Transverse colon (tissue), 4 donors: ENCODE measurements at regions not wholly inside any gene's neighbourhood (a gene's known extent, or its start where the extent isn't known, plus 50 kb on each side); places are given as distances from the start of the nearest gene placed in this dataset.

Experiments
- DNase-seq: peaks from one replicate; pipeline ENCODE4 v3.0.0-alpha.2; 2019
- H3K27ac ChIP-seq, 4 donors: fragments of 200-600 bp; sonication (generic); 2 replicates each; pipeline ENCODE4 v1.5.1; 2016 to 2018; ENCODE audit warnings: inconsistent platforms in 4 of 4
- H3K27me3 ChIP-seq: fragments of 200-600 bp; sonication (generic); 2 replicates; pipeline ENCODE4 v1.5.1; 2017; ENCODE audit warnings: inconsistent platforms
- H3K36me3 ChIP-seq, 4 donors: fragments of 200-600 bp; sonication (generic); 2 replicates each; pipeline ENCODE4 v1.5.1; 2017 to 2019; ENCODE audit warnings: inconsistent platforms in 4 of 4
- H3K4me1 ChIP-seq, 4 donors: fragments of 200-600 bp; sonication (generic); 2 replicates each; pipeline ENCODE4 v1.5.1; 2017 to 2020; ENCODE audit warnings: inconsistent platforms in 4 of 4
- H3K4me3 ChIP-seq, 4 donors: fragments of 200-600 bp; sonication (generic); 1 replicate in 1 of 4; 2 replicates in 3 of 4; pipeline versions ENCODE4 v1.5.1 to v1.6.1; 2017 to 2019; ENCODE audit warnings: inconsistent platforms in 4 of 4
- H3K9me3 ChIP-seq, 2 donors: fragments of 200-600 bp; sonication (generic); 2 replicates each; pipeline ENCODE4 v1.5.1; 2017 to 2019; ENCODE audit warnings: inconsistent platforms in 2 of 2
- EP300 ChIP-seq: sonication (generic); formaldehyde crosslinking; IDR thresholded peaks from one replicate; pipeline ENCODE4 v1.6.1; 2017; ENCODE audit warnings: antibody characterized with exemption, low read depth
- POLR2A ChIP-seq: fragments of 450-650 bp; IDR thresholded peaks from one replicate; pipeline ENCODE4 v1.6.1; 2016; ENCODE audit warnings: antibody characterized with exemption, mild to moderate bottlenecking, moderate library complexity
- POLR2AphosphoS5 ChIP-seq, 3 donors: sonication (generic); formaldehyde crosslinking; IDR thresholded peaks; one replicate each; pipeline ENCODE4 v1.6.1; 2016; ENCODE audit warnings: antibody characterized with exemption in 3 of 3
- WGBS, 2 donors: methylation state at CpG; one replicate each; pipeline ENCODE4 v1.1.5; 2018; ENCODE audit warnings: low coverage in 1 of 2; 5-methylcytosine and 5-hydroxymethylcytosine counted together
- in situ Hi-C, 4 donors: fragments of 200-750 bp; cut with MboI; loops; one replicate each; pipeline versions ENCODE4 v1.15.0 to v1.15.1; 2017; ENCODE audit warnings: low sequenced_read_pairs in 3 of 4, low pct_ligation_motif_present in 1 of 4, low pct_unique_long_range_greater_than_20kb in 1 of 4
- intact Hi-C: fragments of 100-400 bp; cut with DNase I; formaldehyde crosslinking; loops from one replicate; pipeline ENCODE4 v1.15.1; 2023; ENCODE audit warnings: low total_unique reads
- TF ChIP-seq, protein P1 (sequence below), 5 experiments: fragments of 200-600 bp in 3 of 5; fragments of 450-650 bp in 2 of 5; sonication (generic) in 3 of 5; IDR thresholded peaks; 1 replicate in 2 of 5; 2 replicates in 3 of 5; pipeline ENCODE4 v1.5.1; 2016 to 2017; ENCODE audit warnings: antibody characterized with exemption in 5 of 5, inconsistent platforms in 3 of 5, mild to moderate bottlenecking in 2 of 5, moderate library complexity in 1 of 5

DNA sequence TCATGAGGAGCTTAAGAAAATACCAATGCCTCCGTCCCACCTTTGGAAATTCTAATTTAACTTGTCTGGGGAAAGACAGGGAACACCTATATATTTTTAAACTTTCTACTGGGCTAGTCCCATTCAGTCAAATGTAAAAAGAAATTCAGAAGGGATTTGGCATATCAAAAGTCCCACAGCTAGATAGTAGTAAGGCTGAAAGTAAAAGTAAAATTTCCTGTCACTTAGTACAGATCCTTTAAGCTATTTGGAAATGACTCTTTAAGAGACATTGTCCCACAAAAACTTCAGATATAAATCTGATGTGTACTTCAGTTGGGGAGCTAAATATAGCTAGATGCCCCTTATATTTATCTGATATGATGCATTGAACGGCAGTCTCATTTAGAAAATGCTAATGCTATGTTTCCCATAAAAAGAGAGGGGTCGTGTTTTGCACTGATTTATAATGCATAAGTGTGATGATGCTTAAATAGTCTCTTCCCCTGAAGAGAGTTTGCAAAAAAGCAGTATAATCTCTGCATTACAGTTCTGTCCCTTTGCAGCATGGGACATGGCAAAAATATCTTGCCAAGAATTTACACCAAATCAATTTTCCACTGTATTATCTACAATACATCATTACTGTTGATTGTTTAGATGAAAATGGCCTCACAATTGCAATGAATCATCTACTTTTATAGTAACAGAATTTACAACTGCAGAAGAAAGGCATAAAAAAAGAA is 860.8 kb upstream of the MAP3K7 start:
- intact Hi-C loops (no loop called here), in situ Hi-C loops (no loop called here)
- H3K27me3 ChIP-seq, result no peaks in the 10 kb centered on the region
- no peak overlapping the region for H3K4me3 ChIP-seq
- H3K9me3 ChIP-seq, result no peaks in the 10 kb centered on the region
- TF ChIP-seq, protein P1, sequence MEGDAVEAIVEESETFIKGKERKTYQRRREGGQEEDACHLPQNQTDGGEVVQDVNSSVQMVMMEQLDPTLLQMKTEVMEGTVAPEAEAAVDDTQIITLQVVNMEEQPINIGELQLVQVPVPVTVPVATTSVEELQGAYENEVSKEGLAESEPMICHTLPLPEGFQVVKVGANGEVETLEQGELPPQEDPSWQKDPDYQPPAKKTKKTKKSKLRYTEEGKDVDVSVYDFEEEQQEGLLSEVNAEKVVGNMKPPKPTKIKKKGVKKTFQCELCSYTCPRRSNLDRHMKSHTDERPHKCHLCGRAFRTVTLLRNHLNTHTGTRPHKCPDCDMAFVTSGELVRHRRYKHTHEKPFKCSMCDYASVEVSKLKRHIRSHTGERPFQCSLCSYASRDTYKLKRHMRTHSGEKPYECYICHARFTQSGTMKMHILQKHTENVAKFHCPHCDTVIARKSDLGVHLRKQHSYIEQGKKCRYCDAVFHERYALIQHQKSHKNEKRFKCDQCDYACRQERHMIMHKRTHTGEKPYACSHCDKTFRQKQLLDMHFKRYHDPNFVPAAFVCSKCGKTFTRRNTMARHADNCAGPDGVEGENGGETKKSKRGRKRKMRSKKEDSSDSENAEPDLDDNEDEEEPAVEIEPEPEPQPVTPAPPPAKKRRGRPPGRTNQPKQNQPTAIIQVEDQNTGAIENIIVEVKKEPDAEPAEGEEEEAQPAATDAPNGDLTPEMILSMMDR (IDR thresholded peaks at IDR 0.05), result no peak
- TF ChIP-seq POLR2A (no peak), POLR2AphosphoS5 (IDR thresholded peaks at IDR 0.05) (no peak), EP300 (no peak)
- no peak overlapping the region for H3K27ac ChIP-seq
- no peaks in the 10 kb centered on the region for H3K36me3 ChIP-seq
- 64 to 69% methylated on average over 3 of the region's 3 CpGs for WGBS, 2 donors
- H3K4me1 ChIP-seq, result no peaks in the 10 kb centered on the region
- DNase-seq, result no peak

DNA sequence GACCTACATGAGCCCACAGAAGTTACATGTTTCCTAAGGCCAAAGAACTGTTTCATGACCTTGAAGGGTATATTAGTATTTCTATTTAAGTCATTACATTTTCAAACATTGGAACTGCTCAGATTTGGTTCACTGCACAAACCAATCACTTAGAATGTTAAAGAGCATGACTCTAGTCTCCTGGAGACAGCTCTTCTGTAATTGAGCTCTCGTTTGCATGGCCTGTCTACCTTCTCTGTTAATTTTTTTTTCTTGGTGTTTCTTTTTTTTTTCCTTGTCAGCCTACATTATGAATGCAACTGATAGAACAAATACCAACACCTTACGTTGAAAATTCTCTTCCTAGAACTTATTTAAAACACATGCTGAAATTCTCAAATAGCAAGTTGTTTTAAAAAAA is 860.2 kb upstream of the MAP3K7 start:
- no peaks in the 10 kb centered on the region for H3K36me3 ChIP-seq
- H3K9me3 ChIP-seq, result no peaks in the 10 kb centered on the region
- TF ChIP-seq POLR2A (no peak), POLR2AphosphoS5 (IDR thresholded peaks at IDR 0.05) (no peak), EP300 (no peak)
- TF ChIP-seq, protein P1 (IDR thresholded peaks at IDR 0.05), result no peak
- no peaks in the 10 kb centered on the region for H3K4me1 ChIP-seq
- no peak overlapping the region for H3K27ac ChIP-seq
- no peaks in the 10 kb centered on the region for H3K27me3 ChIP-seq
- DNase-seq, result no peak
- no peak overlapping the region for H3K4me3 ChIP-seq
- 71 to 83% methylated on average over 2 of the region's 2 CpGs for WGBS, 2 donors
- intact Hi-C loops, result no loop called here
- in situ Hi-C loops, result no loop called here

DNA sequence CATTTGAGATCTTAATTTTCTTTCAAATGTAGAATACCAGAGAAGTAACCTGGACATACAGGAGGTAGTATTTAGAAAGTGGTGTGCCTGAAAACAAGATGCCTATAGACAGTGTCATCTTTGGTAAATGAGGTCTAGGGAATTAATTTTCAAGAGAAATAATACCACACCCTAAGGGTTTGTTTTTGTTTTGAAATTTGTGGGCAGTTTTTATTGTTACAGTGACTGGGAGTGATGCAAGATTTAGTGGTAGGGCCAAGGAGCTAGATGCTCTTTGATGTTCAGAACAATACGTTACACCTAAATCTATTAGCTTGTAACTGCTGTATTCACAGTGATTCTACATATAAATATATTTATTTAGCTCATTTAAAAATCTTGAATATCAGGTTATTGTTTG is 856.5 kb upstream of the MAP3K7 start:
- intact Hi-C loops (no loop called here), in situ Hi-C loops (no loop called here)
- H3K36me3 ChIP-seq, result no peaks in the 10 kb centered on the region
- no peak overlapping the region for H3K4me3 ChIP-seq
- no peak for DNase-seq
- no peaks in the 10 kb centered on the region for H3K27me3 ChIP-seq
- H3K4me1 ChIP-seq, result no peaks in the 10 kb centered on the region
- WGBS, 2 donors, result 70 to 89% methylated on average over 1 of the region's 1 CpG
- TF ChIP-seq EP300 (no peak), POLR2A (no peak), POLR2AphosphoS5 (IDR thresholded peaks at IDR 0.05) (no peak)
- TF ChIP-seq, protein P1 (IDR thresholded peaks at IDR 0.05), result no peak
- no peaks in the 10 kb centered on the region for H3K9me3 ChIP-seq
- no peak overlapping the region for H3K27ac ChIP-seq

DNA sequence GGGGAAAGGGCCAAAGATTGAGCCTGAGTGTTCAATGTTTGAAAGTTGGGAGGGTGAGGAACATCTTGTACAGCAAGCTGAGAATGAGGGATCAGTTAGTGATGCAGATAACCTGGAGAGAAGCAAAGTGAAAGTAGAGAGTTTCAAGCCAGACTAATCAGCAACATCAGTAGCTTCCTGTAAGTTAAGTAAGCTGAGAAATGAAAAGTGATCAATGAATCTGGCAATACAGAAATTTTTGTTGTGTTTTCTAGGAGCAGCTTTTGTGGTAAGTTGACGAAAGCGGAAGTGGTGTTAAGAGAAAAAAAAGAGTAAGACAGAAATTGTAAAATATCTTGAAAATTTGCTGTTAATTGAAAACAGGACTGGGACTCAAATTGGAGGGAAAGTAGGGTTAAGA is 855.5 kb upstream of the MAP3K7 start:
- H3K4me3 ChIP-seq, result no peak overlapping the region
- no peaks in the 10 kb centered on the region for H3K9me3 ChIP-seq
- H3K36me3 ChIP-seq, result no peaks in the 10 kb centered on the region
- in situ Hi-C loops (no loop called here), intact Hi-C loops (no loop called here)
- TF ChIP-seq, protein P1 (IDR thresholded peaks at IDR 0.05), result no peak
- TF ChIP-seq POLR2A (no peak), POLR2AphosphoS5 (IDR thresholded peaks at IDR 0.05) (no peak), EP300 (no peak)
- H3K27ac ChIP-seq, result no peak overlapping the region
- no peak for DNase-seq
- H3K27me3 ChIP-seq, result no peaks in the 10 kb centered on the region
- WGBS, 2 donors, result 73 to 85% methylated on average over 2 of the region's 2 CpGs
- H3K4me1 ChIP-seq, result no peaks in the 10 kb centered on the region
